ENCODE measurements at regions not wholly inside any gene's neighbourhood (a gene's known extent, or its start where the extent isn't known, plus 50 kb on each side); places are given as distances from the start of the nearest gene placed in this dataset.

- TF ChIP-seq, protein P1, sequence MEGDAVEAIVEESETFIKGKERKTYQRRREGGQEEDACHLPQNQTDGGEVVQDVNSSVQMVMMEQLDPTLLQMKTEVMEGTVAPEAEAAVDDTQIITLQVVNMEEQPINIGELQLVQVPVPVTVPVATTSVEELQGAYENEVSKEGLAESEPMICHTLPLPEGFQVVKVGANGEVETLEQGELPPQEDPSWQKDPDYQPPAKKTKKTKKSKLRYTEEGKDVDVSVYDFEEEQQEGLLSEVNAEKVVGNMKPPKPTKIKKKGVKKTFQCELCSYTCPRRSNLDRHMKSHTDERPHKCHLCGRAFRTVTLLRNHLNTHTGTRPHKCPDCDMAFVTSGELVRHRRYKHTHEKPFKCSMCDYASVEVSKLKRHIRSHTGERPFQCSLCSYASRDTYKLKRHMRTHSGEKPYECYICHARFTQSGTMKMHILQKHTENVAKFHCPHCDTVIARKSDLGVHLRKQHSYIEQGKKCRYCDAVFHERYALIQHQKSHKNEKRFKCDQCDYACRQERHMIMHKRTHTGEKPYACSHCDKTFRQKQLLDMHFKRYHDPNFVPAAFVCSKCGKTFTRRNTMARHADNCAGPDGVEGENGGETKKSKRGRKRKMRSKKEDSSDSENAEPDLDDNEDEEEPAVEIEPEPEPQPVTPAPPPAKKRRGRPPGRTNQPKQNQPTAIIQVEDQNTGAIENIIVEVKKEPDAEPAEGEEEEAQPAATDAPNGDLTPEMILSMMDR (conservative IDR thresholded peaks at IDR 0.05; ENCODE audit: low read depth, low read length), result no peak
- TF ChIP-seq EZH2 (IDR thresholded peaks at IDR 0.05; ENCODE audit: low read length, unreplicated experiment) (no peak), EZH2phosphoT487 (IDR thresholded peaks at IDR 0.05; ENCODE audit: borderline replicate concordance, low read length) (no peak)
Observed at GRCh38 chr5:74143151-74143550, 497.4 kb downstream of the ENC1 start.
